HG02642 (cell line): ENCODE measurements at regions not wholly inside any gene's neighbourhood (a gene's known extent, or its start where the extent isn't known, plus 50 kb on each side); places are given as distances from the start of the nearest gene placed in this dataset.
"Not testable (repeated sequence)": the region's sequence is repeated elsewhere in the genome, so short reads cannot be mapped to it uniquely, and the experiment has no call there.

ENCODE experiments used
- ATAC-seq: cut with Tn5 transposase; IDR thresholded peaks from one replicate; pipeline ENCODE4 v1.9.1; 2021; ENCODE audit warnings: mild to moderate bottlenecking; ENCODE audit not compliant: unreplicated experiment, poor library complexity

GRCh38 chr6:150456466-150456865 is 87.7 kb downstream of the IYD start:
- ATAC-seq: no peak

DNA sequence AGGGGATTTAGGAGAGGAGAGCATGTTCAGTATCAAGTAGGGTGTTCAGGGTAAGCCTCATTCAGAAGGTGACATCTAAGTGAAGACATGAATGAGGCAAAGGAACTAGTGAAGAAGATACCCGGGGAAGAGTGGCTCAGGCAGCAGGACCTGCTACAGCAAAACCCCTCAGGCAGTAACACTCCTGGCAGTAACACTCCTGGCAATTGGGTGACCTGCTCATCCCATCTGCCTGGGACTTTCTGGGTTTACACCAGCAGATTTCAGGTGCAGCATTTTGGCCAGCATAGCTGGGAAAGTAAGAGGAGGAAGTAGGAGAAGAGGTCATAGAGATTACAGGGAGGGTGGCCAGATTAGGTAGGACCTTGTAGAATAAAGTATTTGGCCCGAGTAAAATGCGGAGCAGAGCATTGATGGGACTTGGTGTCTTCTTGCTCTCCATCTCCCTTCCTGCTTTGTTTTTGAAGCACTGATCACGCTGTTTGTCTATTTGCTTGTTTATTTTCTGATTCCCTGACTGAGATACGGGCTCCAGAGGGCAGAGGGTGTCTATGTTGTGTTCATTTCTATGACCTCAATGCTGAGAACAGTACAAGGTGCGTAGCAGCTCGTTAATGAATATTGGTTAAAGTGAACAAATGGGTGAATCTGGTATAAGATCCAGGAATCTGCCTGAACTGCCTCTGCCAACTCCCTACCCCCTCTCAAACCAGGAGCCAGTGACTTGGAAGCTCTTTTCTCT is 88.3 kb downstream of the IYD start:
- no peak for ATAC-seq

- ATAC-seq: no peak
These were observed 89.8 kb downstream of the IYD start for GRCh38 chr6:150458579-150458978.

DNA sequence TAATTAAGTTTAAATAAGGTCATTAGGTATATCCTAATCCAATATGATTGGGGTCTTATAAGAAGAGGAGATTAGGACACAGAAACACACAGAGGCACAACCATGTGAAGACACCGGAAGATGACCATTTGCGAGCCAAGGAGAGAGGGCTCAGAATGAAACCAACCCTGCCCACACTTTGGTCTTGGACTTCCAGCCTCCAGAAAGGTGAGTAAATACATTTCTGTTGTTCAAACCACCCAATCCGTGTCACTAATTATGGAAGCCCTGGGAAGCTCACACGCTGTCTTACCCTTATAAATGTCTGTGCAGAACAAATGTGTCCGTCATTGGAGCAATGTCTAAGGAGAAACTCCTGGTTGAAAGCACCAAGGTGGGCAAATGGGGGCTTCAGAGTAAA is 95.0 kb downstream of the IYD start:
- ATAC-seq: no peak

- no peak for ATAC-seq
These were observed 96.2 kb downstream of the IYD start for GRCh38 chr6:150464966-150465365.

- ATAC-seq: no peak
These were observed 96.8 kb downstream of the IYD start for GRCh38 chr6:150465610-150466009.

- ATAC-seq: no peak
These were observed 97.4 kb downstream of the IYD start for GRCh38 chr6:150466196-150466595.

- no peak for ATAC-seq
These were observed 101.3 kb downstream of the IYD start for GRCh38 chr6:150470131-150470530.

- no peak for ATAC-seq
These were observed 102.3 kb downstream of the IYD start for GRCh38 chr6:150470960-150471665.

DNA sequence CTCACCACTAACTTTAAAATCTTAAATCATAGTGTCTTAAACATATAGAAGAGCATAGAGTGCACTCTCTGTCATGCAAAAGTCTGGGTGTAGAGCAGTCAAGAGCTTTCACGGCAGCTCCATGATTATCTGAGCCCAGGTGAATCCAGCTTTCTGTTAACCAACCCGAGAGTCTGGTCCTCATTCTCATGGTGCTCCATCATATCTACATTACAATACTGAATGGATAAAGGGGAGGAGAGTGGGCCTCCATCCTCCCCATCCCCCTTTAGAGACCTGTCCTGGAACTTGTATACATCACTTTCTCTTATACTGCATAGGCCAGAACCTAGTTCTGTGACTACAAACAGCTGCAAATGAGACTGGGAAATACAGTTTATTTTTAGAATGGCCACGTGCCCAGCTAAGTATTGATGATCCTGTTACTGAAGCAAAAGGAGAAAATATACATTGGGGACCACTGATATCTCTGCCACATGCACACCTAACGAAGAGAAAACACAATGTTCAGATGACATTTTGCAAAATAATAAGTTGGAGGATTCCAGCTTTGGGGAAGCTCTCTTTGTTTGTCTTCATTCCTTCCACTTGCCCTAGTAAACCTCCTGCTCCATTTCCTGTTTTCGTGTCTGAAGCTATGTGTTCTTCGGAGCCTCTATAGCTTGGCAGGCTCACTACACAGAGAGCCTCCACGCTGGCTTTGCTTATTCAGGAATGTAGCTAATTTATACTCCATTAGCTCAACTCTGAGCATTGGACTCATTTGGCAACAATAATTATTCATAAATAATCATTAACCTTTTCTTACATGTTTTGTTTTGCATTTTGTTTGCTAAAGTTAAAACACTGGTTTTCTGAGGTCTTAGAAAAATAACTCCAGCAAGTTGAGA is 110.1 kb downstream of the IYD start:
- ATAC-seq: no peak

- no peak for ATAC-seq
These were observed 114.1 kb downstream of the IYD start for GRCh38 chr6:150482883-150483409.

GRCh38 chr6:150485161-150485958 is 114.3 kb upstream of the PLEKHG1 start:
- no peak for ATAC-seq

GRCh38 chr6:150486048-150486447 is 113.6 kb upstream of the PLEKHG1 start:
- no peak for ATAC-seq

GRCh38 chr6:150490586-150490985 is 109.1 kb upstream of the PLEKHG1 start:
- no peak for ATAC-seq

DNA sequence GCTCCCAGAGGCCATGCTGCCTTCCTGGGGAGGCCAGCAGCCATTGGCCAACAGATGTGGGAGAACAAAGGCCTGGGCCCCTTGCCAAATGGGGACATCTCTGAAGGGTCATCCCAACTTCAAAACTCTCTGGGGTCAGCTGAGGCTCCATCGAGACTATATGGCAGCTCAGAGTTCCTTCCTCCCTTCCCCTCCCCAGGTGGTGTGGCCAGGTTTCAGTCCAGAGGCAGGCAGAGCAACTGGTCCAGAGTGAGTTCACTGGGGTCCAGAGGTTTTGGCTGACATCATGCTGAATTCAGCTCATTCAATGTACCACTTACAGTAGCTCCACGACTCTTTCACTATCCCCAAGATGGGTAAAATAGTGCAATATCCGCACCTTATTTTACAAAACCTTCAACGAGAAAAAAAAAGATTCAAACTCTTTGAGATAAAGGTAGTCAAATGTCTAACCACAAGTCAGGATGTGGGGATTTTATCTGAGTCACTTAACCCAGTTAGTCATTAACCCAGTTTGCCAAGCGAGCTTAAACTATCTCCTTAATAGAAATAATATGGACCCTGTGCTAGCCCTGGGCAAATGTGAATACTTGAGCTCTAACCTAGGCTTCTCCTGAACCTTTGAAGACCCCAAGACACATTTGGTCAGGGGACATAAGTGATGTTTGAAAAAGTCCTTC is 108.4 kb upstream of the PLEKHG1 start:
- peak; percentile 90 for ATAC-seq

DNA sequence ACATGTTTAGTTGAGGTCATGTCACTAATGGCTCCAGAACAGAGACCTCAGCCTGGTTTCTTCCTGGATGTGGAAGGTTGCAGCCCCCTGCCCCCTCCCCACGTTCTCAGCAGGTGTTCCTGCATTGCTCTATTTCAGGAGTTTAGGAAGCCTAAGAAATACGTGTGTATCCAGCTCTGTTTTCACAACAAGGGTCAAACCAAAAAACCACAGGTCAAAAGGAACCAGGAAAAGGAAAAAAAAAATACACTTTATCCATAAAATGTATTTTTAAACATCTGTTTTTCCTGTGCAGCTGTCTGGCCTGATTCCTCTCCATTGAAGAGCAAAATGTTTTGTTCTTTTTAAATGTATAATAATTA is 107.9 kb upstream of the PLEKHG1 start:
- ATAC-seq: no peak

DNA sequence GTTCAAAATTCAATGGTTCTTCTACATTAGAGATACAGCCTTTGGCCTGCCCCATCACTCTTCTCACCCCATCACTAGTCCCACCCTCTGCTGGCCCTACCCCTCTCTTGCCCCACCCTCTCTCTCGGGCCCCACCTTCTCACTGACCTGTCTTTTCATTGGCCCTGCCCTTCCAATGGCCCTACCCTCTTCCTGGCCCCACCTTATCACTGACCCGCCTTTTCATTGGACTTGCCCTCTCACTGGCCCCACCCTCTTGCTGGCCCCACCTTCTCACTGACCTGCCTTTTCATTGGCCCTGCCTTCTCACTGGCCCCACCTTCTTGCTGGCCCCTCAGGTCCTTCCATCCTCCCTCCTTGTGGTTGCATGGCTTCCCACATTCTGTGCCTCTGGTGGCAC is 107.2 kb upstream of the PLEKHG1 start:
- no peak for ATAC-seq

GRCh38 chr6:150492941-150493340 is 106.7 kb upstream of the PLEKHG1 start:
- no peak for ATAC-seq

DNA sequence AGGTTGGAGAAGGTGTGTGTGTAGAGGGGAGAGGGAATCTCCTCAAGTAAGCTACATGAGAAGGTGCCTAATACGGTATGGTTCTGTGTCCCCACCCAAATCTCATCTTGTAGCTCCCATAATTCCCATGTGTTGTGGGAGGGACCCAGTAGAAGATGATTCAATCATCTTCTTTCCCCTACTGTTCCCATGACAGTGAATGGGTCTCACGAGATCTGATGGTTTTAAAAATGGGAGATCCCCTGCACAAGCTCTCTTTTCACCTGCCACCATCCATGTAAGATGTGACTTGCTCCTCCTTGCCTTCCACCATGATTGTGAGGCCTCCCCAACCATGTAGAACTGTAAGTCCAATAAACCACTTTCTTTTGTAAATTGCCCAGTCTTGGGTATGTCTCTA is 106.1 kb upstream of the PLEKHG1 start:
- ATAC-seq: not testable (repeated sequence)
